GM18519 (cell line): ENCODE measurements at regions not wholly inside any gene's neighbourhood (a gene's known extent, or its start where the extent isn't known, plus 50 kb on each side); places are given as distances from the start of the nearest gene placed in this dataset.

Experiments used
- ATAC-seq: cut with Tn5 transposase; IDR thresholded peaks from one replicate; pipeline ENCODE4 v1.9.1; 2021; ENCODE audit warnings: mild to moderate bottlenecking, moderate library complexity; ENCODE audit not compliant: unreplicated experiment, low FRiP score

GRCh38 chr6:43877463-43878126 is 107.6 kb downstream of the VEGFA start:
- no peak for ATAC-seq

GRCh38 chr6:43877036-43877435 is 107.0 kb downstream of the VEGFA start:
- ATAC-seq: no peak

- ATAC-seq: no peak
These were observed 106.6 kb downstream of the VEGFA start for GRCh38 chr6:43876602-43877001.

- no peak for ATAC-seq
These were observed 106.0 kb downstream of the VEGFA start for GRCh38 chr6:43875849-43876572.

DNA sequence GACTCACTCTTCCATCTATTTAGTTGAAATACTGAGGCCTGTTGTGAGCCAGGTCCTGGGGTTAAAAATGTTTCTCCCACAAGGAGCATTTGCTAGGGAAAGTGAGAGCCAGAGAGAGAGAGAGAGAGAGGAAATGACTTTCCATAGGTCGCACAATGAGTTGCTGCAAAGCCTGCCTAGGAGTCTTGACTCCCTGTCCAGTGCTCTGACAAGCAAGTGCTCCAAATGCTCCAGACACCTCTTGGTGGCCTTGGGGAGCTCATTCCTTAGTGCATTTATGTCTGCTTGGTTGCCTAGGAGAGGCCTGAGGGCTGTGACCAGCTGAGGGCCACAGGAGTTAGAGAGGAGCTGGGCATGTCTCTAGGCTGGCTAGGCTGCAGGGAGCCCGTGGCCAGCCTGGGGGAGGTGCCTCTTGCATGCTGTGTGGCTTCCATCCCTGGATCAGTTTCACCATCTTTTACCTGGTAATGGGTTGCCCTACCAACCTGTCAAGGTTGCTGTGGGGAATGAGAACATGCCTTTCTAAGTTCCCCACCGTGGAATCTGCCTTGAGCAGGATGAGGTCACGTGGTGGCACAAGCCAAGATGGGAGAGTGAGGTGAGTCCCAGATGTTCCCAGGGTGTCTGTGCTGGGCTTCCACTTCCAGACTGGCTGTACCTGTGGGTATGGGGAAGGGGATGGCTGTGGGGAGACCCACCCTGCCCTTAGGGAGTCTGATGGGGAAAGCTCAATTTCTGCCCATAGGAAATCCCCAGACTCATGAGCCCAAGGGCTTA is 105.0 kb downstream of the VEGFA start:
- ATAC-seq: no peak

- ATAC-seq: no peak
These were observed 104.0 kb downstream of the VEGFA start for GRCh38 chr6:43873806-43874714.

DNA sequence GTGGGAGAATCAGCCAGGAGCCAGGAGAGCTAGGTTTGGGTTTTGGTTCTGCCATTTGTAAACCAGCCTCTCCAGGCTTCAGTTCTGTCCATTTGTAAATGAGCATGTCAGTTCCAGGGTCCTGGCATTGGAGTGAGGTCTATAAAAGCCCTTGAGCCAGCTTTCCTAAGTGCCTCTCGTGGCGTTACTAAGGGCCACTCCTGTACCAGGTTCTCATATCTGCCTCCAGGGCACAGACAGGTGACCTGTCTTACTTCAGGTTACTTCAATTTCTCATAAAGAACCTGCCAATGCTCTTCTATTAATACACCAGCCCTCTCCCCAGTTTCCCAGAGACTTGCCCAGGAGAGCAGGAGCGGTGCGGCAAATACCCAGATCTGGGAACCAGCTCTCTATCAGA is 101.9 kb downstream of the VEGFA start:
- ATAC-seq: no peak

DNA sequence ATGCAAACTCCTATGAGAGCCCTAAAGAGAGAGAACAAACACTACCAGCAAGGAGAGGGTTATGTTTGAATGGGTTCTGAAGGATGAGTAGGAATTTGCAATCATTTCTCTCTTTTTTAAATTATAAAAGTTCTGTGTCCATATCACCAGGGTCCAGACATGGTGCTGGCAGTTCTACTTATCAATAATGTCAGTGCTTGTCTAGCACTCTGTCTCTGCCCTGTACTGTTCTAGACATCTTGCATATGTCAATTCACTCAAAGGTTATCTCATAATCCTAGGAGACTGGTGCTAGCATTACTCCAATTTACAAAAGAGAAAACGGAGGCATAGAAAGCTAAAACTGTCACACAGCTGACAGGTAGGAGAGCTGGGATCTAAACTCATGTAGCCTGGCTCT is 101.3 kb downstream of the VEGFA start:
- no peak for ATAC-seq

- no peak for ATAC-seq
These were observed 100.7 kb downstream of the VEGFA start for GRCh38 chr6:43870660-43871061.

- ATAC-seq: no peak
These were observed 100.0 kb downstream of the VEGFA start for GRCh38 chr6:43869792-43870659.

- no peak for ATAC-seq
These were observed 99.2 kb downstream of the VEGFA start for GRCh38 chr6:43869079-43869710.

DNA sequence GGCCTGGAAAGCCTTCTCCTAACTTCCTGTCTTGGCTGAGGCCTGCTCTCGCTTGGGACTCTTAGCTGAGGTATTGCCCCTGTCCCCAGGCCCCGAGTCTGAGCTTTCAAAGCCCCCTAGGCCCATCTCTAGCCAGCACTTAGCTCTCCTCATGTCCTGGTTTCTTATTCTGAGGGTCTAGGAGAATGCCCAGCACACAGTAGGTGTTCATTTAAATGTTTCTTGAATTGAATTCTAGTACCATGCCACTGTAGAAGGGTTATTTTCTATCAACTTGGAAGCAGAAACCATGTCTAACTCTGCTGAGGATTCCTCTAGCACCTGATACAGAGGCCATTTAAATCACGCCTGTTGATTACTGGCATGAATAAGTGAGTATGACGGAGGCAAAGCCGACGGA is 98.5 kb downstream of the VEGFA start:
- no peak for ATAC-seq

GRCh38 chr6:43867996-43868395 is 98.0 kb downstream of the VEGFA start:
- no peak for ATAC-seq

- no peak for ATAC-seq
These were observed 97.2 kb downstream of the VEGFA start for GRCh38 chr6:43867246-43867645.

GRCh38 chr6:43865932-43866645 is 96.1 kb downstream of the VEGFA start:
- no peak for ATAC-seq

DNA sequence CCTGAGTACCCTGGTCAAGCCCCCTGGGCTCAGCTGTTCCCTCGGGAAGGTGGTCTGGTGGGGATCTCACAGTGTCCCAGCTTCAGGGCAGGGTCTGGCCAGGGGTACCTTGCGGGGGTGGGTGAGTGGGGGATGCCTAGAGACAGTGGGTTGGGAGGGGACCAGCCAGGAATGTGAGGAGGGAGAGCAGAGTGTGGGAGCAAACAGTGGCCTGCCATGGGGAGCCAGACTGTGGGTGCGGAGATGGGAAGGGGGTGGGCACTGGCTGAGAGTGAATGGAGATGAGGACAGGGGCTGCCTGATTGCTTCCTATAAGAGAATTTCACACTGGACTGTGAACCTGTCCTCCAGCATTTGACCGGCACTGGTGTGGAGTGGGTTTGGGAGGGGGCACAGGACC is 95.1 kb downstream of the VEGFA start:
- ATAC-seq: no peak

GRCh38 chr6:43862925-43863324 is 92.9 kb downstream of the VEGFA start:
- no peak for ATAC-seq

DNA sequence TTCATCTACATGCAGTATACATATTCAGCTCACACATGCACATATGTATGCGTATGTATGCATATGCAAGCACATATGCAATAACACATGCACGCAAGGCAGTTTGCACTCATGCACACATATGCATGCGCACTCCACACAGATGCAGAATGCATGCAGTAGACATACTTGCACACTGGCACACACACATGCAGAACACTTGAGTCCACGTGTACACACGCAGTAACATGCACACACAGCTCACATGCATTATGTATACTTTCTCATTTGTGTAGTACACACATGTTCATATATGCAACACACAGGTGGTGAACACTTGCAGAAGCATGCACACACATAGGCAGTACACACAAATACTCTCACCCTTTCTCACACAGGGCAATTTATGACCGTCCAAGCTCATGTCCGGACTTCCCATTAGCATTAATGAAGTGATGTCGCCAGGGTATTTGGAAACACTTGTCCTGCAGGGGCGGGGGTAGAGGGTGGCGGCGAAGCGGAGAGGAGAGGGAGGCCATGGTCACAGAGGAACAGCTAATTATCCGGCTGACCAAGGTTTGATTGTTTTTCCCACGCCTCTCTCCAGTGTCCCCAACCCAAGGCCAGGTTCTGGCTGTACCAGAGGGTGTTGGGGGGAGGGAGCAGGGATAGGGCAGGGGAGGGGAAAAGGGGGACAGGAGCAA is 91.3 kb downstream of the VEGFA start:
- no peak for ATAC-seq
